Stimulated activated CD8-positive, alpha-beta memory T cell treated with anti-CD3 and anti-CD28 coated beads, Interleukin-12 subunit alpha, Interleukin-12 subunit beta, amount 100 ng/mL, for 24 hours (primary cell): ENCODE measurements at regions not wholly inside any gene's neighbourhood (a gene's known extent, or its start where the extent isn't known, plus 50 kb on each side); places are given as distances from the start of the nearest gene placed in this dataset.

ENCODE experiments used
- DNase-seq: peaks from one replicate; pipeline ENCODE4 v3.0.0-alpha.2; 2020; ENCODE audit errors: extremely low read depth

DNA sequence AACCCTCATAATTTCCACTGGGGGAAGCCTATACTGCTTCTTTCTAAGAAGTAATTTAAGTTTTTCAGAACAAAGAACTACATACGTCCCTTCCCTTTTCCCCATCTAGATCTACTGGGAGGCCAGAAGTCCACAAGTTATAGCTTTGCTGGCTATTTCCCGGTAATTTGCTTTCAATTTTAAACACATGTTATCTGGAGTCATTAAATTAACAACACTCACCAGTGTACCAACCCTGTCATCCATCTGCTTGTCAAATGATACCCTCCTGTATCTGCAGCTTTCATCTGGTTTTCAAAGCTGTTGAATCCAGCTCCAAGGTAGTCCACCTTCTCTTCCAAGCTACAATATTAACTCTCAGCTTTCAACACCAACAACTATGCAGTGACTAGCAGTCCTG is 466.7 kb upstream of the PKN2 start:
- no peak for DNase-seq

- no peak for DNase-seq
Observed at GRCh38 chr1:88219521-88219920, 464.6 kb upstream of the PKN2 start.

DNA sequence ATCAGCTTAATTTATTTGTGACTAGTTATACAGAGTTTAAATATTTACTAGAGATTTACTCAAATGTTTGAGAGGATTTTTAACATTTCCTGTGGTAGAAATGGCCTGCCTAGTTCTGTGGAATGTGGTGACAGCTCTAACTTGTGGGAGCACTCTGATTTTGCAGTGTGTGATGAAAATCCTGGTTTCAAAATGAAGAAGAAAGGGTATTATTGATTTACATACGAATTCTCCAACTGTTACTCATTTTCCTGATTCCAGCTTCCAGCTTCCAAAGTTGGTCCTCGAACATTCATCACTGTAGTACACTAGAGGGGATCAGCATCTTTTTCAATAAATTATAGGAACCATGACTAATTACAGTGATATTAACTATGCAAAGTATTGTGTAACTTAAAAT is 462.7 kb upstream of the PKN2 start:
- no peak for DNase-seq

DNA sequence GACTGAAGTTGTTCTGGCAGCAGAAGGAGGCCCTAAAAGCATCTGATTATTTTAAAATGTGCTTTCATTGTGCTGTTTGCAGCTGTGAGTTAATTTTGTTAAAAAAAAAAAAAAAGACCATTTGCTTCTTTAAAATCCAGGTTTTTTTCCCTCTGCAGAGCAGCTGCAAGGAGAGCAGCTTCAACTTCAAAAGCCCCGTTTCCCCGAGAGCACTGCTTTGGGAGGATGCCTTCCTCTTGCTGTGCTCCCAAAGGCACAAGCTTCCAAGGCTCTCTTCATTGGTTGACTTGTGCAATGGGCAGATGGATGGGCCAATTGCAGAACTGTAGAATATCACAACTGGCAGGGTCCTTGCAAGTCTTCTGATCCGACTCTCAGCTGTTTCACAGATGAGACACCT is 459.2 kb upstream of the PKN2 start:
- no peak for DNase-seq

DNA sequence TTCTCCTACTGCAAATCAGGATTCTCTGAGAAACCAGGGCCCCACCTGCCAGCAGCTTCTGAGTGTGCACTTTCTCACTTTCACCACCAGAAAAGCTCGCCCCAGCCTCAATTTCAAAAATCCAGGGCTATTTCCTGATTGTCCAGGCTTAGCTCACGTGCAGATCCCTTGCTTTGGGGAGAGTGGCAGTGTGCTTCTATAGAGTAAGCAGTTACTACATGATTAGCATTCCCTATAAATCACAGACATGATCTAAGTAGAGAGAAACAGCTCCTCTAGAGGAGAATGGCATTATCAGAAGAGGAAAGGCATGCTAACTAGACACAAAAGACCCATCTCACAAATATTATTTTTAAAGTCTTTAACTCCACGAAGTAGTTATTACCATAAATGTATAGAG is 456.0 kb upstream of the PKN2 start:
- no peak for DNase-seq

DNA sequence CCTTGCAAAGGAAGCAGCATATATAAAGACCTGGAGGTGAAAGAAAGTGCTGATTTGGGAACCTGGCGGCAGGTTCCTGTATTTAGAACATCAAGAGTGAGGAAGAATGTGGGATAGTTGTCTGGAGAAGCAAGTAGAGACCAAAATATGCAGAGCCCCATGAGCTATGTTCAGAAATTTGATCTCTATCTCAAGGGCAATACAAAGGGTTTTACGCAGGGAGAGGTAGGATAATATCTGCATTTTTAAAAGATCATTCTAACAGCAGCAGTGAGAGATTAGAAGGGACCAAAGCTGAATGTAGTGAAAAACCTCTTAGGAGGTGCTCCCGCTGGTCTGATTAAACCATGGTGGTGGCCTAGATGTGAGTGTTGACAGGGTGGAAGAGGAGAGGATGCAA is 453.9 kb upstream of the PKN2 start:
- no peak for DNase-seq

DNA sequence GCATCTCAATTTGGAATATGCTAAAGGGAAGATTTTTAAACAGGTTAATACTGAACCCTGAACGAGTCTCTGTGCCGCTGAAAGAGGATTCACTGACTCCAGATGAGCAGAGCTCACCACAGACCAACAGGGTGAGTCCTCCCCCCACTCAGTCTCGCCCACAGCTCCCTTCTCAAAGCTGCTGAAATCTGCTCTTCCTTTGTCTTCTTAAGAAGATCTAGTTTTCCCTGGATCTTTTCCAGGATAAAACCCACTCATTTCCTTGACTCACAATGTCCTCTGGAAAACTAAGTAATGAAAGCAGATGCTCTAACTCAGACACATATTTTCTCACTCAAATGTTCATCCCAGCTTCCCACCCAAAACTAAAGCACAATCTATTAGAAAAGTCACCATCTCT is 447.0 kb upstream of the PKN2 start:
- no peak for DNase-seq

DNA sequence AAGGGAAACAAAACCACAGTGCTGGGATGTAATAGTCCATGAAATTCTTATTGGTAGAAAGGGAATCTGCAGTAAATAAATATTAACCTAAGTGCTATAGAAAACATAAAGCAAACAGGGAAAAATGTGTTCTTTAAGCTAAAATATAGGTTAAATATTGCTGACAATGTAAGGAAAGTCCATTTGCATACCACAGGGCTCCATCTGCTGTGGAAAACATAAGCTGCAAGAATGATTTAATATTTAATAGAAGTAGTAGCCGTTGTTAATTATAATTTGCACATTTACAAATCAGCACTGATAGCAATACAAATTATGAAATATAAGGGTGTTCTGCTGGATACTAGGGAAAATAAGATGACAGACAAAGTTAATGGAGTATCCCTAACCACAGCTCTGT is 444.9 kb upstream of the PKN2 start:
- no peak for DNase-seq

DNA sequence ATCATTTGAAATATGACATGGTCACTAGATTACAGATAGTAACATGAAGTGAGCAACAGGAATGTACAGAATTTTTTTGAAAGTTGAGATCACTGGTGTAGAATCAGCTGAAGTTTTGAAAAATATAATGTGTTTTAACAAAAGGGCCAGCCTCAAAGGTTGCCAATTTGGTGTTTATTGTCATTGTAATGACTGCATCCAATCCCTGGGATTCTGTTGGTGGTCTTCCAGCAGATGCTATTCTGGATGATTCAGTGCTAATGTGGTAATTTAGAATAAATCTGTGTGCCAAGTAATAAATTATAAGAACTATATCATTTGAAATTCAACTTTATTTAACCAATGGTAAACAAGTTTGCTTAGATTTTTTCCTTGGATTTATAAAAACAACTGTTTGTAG is 436.4 kb upstream of the PKN2 start:
- DNase-seq = no peak

DNA sequence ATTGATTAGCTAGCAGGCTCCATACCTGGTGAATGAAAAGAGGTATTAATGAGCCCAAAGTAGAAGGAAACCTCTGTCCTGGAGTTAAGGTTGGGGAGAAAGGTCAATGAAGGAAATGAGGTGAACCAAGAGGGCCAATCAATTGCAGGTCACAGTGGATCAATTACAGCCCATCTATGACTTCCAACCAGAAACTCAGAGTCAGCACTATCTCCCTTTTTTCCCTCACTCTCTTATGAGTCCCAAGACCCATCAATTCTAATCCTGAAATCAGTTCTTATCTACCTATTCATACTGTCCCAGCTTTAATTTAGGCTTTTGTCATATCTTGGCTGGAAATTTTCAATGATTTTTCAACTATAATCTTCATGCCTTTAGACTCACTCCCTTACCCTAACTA is 433.2 kb upstream of the PKN2 start:
- no peak for DNase-seq

GRCh38 chr1:88252745-88253144 is 431.3 kb upstream of the PKN2 start:
- no peak for DNase-seq

DNA sequence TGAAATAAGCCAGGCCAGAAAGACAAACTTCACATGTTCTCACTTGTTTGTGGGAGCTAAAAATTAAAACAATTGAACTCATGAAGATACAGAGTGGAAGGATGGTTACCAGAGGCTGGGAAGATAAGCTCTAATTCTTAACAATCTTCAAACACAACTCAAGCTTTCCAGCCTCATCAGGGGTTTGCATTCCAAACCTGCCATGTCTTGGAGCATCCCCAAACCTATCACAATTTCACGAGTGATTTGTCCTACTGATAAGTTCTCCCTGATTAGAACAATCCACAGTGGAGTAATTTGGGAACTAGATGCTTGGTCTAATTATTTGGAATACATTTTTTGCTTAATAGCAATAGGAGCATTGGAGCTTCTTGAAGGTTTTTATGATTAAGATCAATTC is 418.5 kb upstream of the PKN2 start:
- DNase-seq = no peak

GRCh38 chr1:88266051-88266450 is 418.0 kb upstream of the PKN2 start:
- no peak for DNase-seq

DNA sequence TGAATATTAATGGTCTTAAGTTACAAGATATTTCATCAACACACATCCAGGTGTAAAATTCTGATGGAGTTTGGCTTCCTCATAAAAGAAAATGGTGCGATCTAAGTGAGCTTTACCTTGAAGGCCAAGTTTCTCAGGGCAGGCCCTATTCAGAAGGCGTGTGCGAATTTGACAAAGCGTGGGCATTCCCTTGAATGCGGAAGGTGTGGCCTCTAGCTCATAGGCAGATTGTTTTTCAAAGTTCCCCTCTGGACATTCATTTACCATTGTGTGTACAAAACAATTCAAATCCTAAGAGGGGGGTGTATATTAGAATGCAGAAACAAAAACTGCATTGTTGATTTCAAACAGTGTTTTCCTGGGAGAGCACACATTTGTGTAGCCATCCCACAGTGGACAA is 411.9 kb upstream of the PKN2 start:
- DNase-seq = no peak

DNA sequence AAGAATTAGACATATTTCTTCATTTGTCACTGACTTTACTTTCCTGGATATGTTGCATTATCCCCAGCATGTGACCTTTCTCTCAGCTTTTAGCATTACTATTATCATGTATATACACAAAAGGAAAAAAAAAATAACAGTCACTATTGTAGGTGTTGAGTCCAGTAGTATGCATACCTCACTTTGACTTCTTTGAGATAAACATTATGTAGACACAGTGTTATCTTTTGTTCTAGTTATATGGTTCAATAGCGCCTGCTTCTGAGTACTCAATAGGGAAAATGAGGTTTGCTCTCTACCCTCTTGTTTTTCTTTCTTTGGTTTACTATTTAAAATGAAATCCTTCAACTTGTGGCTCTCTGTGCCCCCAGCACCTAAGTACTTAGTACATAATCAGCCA is 409.6 kb upstream of the PKN2 start:
- no peak for DNase-seq

DNA sequence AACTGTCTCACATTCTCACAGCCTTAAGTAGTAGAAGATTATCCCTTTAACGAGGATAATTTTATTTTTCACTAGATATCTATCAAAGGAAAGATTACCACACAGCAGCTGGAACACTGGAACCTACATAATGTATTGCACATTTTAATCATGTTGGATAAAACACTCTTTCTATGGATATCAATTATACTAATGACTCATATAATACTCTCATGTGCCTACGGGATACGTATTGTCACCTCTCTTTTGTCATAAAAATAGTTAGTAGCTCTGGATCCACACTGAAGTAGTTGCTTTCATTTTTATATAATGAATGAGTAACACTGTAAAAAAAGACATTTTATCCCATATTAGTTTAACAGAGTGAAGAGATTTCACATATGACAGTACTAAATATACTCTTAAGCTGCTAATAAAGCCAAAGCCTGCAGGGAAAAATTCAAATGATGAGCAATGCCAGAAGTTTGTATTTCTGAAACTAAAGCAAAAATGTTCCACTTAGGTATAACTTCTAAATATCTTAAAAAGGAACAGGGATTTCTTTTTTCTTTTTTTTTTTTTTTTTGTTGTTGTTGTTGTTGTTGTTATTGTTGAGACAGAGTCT is 408.7 kb upstream of the PKN2 start:
- DNase-seq = no peak

GRCh38 chr1:88276163-88276562 is 407.9 kb upstream of the PKN2 start:
- DNase-seq = no peak

DNA sequence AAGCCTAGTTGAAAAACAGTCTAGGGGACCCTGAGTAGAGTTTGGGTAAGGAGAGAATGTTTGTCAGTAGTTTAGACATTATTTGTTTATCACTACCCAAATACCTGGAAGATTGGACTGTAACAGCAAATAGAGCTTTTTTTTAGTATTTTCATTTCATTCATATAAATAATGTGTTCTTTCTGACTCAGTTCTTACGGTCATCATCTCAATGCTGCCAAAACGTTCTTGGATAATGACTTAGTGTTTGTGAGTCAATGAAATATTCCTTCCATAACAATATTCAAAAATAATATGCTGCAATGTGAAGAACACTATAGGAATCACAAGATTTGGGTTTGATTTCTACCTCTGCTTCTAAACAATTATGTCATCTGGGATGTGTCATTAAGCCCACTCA is 400.0 kb upstream of the PKN2 start:
- DNase-seq = no peak

GRCh38 chr1:88284666-88285366 is 399.3 kb upstream of the PKN2 start:
- DNase-seq = no peak

DNA sequence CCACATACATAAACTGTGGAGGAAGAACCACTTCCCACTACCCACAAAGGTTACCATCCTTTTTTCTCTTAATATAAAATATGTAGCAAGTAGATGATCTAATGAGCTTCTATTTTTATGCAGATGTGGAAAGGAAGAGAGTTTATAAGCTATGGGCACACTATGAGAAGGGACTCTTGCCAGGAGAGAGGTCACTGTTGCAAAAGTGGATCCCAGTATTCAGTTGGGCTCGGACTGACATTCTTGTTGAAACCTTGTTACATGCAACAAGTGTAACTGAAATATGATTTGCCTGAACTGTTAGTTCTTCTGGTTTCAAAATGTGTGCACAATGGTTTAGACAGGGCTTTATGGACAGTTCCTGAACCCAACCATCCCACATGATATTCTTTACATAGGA is 397.4 kb upstream of the PKN2 start:
- DNase-seq = no peak

DNA sequence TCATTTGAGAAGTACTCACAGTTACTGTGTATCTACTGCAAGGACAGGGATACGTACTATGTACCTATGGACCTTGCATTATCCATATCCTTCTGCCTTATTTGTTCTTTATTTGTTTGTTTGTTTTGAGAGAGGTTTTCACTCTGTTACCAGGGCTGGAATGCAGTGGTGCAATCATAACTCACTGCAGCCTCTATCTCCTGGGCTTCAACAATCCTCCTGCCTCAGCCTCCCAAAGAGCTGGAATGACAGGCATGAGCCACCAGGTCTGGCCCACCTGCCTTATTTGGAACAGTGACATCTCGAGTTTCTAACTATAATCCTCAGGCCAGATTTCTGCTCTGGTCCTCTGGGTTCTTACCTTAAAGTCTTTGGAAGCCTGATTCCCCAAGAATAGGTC is 395.5 kb upstream of the PKN2 start:
- DNase-seq = no peak

- DNase-seq = no peak
Observed at GRCh38 chr1:88289401-88290102, 394.5 kb upstream of the PKN2 start.

DNA sequence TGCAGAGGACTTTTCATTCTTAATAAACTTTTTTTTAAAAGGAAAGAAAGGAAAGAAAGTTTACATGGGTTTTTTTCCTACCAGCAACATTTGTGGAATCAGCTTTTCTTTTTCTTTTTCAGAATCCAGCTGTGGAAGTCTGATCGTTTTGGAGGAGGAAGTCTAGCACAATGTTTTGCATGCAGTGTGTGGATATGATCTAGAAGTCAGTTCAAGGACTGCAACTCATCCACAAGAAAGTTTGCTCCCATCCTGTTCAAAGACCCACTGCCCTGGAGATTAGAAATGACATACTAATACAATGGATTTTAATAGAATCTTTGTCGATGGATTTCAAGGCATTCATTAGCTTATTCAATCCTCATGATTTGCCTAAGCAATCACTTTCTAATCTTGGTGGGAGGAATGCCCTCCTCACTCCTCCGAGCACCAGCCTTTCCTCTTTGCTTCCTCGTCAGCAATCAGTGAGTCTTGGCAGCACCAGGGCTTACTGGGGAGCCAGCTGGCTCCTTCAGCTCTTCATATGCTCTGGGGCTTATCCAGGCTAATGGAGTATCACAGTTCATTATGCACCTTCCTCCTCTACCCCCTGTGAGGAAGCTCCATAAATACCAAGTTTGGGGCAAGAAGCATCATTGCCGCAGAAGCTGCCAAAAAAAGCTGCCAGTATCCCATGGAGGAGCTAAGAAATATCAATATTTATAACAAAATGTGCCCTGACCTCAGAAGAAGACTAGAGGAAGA is 392.3 kb upstream of the PKN2 start:
- DNase-seq = no peak
